Activated CD8-positive, alpha-beta memory T cell treated with anti-CD3 and anti-CD28 coated beads, Interleukin-2, amount 50 U/mL, for 24 hours (primary cell): ENCODE measurements at regions not wholly inside any gene's neighbourhood (a gene's known extent, or its start where the extent isn't known, plus 50 kb on each side); places are given as distances from the start of the nearest gene placed in this dataset.
A peak's percentile ranks its signal among the peaks of the same experiment; 100 is the strongest.
"Not testable (repeated sequence)": the region's sequence is repeated elsewhere in the genome, so short reads cannot be mapped to it uniquely, and the experiment has no call there.

ENCODE experiments used
- DNase-seq: peaks from one replicate; pipeline ENCODE4 v3.0.0-alpha.2; 2020; ENCODE audit errors: extremely low read depth

DNA sequence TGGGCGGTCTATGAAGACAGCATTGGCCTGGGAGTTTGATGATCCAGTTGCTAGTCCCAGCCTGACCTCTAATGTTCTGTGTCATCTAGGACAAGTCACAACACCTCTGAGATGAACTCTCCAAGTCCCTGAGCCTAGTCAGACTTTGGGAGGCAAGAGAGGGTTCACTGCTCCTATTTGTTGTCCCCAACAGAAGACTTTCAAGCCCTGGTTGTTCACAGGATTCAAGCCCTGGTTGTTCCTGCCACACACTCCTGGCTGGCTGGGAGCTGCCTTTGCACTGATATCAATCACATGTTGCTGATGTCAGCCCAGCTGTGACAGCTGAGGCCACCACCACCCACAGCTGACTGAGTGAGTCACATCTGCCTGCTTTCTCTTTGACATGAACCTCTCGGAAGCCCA lies 253.2 kb upstream of the RASGEF1B start:
- DNase-seq, result peak; percentile 17

DNA sequence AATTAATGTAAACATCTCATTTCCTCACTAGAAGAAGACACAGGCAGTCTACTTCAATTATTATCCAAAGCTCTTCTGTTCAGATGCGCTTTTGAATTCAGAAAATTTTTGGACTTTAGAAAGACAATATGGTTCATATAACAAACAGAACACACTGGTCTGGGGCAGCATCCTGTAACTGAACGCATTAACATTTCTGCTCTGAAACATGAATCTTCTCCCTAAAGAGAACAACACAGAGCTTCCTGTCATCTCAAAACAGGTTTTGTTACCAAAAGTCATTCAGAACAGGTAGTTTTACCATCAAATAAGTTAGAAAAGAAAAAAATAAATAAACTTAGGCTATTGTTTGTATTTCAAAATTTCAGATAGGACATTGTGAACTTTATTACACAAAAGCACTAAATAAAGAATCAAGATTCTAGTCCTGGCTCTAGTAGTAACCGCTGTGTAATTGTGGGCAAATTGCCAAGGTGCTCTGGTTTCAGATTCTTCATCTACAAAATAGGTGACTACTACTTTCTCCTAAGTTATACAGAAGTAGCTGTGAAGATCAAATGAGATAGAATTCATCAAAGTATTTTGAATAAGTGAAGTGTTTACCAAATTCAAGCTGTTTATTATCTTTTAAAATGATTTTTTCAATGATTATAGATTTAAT lies 252.3 kb upstream of the RASGEF1B start:
- no peak for DNase-seq

DNA sequence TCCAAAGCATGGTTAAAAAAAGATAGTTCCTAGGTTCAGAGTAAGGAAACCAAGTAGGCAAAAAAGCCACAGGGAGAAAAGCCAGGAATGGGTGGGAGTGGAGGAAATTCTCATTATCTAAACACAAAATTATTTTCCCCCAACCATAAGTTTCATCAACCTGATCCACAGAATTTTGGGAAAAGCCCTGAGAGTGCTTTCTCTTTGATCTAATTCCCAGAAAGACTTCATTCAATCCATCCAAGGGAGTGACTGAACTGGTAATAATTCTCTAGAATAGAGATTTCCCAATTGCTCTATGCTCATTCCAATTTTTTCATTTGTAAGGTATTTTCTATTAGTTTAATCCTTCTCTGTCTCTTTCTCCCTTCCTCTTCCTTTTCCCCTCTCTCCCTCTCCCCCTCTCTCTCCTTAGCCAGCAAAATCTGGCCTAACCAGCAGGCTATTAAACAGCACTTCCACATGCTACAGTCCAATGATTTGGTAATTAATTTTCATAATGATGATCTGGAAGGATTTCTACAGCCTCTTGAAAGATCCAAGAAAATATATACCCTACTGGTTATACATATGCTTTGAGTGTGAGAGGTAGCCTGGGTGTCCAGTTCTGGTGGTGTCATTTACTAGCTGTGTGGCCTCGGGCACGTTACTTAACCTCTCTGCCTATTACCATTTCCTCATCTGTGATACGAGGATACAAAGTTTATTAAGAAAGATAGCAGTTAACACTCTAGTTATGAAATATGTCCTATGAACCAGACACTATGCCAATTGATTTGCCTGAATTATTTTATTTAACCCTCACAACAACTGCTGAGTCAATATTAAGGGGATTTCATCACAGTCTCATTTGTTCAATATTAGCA lies 251.5 kb upstream of the RASGEF1B start:
- DNase-seq, result no peak

DNA sequence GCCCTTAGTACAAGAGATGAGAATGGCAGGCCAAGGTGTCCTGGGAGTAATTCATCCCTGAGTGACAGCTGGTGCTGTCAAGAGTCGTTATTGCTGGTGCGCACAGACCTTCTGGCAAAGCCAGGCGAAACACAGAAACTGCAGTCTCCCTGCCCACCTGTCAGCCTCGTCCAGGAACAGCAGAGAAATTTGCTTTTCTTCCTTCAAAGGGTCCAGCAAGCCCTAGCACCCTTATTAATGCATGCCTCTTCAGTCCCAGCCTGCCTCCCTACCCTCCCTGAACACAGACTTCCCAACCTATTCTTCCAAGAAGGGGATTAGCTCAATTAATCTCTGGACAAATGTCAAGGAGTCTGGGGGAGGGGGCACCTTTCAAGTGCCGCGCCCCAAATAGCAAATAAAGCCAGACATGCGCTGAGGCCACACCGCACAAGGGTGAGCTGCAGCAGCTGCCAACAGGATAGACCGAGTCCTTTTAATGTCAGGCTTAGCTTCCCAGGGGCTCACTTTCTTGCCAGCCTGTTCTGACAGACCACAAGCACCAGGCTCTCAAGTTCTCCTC lies 250.7 kb upstream of the RASGEF1B start:
- no peak for DNase-seq

DNA sequence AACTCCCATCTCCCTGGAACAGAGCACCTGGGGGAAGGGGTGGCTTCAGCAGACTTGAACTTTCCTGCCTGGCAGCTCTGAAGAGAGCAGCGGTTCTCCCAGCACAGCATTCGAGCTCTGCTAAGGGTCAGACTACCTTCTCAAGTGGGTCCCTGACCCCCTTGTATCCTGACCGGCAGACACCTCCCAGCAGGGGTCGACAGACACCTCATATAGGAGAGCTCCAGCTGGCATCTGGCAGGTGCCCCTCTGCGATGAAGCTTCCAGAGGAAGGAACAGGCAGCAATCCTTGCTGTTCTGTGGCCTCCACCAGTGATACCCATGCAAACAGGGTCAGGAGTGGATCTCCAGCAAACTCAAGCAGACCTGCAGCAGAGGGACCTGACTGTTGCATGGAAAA lies 244.1 kb upstream of the RASGEF1B start:
- no peak for DNase-seq

DNA sequence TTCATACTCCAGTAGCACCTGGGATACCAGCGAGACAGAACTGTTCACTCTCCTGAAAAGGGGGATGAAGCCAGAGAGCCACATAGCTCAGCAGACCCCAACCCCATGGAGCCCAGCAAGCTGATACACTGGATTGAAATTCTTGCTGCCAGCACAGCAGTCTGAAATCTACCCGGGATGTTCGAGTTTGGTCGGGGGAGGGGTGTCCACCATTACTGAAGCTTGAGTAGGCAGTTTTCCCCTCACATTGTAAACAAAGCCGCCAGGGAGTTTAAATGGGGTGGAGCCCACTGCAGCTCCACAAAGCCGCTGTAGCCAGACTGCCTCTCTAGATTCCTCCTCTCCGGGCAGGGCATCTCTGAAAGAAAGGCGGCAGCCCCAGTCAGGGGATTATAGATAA lies 243.7 kb upstream of the RASGEF1B start:
- DNase-seq, result not testable (repeated sequence)

DNA sequence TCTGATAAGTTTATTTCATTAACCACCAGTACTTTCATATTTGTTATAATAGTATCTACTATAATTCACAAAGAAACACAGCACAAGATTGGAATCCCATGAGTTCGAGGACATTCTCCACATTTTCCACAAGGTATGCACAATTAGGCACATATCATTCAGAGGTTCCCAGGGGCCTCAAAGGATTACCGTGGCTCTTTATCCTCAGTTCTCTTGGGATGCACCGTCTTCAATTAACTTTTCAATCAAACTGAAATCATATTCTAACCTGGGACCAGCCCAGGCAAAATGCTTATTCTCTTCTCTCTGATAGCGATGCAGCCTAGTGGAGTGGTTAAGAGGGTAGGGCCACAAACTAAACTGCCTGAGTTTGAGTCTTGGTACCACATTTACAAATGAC lies 242.6 kb upstream of the RASGEF1B start:
- DNase-seq, result no peak

DNA sequence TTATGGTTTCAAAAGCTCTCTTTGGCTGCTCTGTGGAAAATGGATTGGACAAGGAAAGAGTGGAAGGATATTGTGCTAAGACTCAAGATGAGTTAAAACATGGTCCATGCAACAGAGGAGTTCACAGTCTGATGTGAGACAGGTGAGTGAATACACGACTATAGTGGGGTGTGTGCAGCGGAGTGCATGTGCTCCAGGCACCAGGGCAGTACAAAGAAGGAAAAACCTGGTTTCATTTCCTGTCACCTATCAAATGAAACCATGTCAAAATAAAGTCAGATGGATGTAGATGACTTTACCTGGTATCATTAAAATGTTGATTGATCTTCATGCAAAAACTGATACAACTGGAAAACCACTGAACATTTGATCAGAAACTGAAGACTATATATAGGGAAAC lies 241.0 kb upstream of the RASGEF1B start:
- DNase-seq, result no peak

DNA sequence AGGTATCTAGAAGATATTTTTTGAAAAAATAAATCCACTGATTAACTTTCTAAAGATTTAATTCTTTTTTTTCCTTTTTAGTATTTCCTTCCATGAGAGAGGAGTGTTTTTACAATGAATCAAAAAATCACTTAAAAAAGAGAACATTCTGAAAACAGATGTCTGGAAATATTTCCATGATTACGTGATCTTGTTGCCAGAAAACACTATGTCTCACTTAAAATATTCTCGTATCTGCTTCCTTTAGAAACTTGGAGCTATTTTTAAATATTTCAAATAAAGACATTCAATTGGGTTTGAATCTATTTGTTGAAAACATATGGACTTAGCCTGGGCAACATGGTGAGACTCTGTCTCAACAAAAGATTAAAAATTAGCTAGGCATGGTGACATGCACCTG lies 232.8 kb upstream of the RASGEF1B start:
- no peak for DNase-seq

DNA sequence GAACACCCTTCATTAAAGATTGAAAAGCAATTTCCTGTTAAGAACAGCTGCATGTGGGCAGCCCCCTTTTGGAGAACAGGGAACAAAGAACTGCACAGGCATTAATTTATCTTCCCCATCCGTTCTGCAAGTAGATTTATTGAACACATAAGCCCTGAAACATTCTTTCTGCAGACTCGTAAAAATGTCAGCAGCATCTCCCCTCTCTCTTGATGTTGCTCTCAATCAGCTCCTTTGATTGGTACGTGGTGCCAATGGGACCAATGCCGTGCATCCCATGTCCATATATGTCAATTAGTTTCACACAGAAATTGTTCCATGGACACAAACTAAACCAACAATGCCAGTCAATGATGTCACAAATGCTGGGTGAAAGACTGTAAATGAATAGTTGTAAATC lies 228.5 kb upstream of the RASGEF1B start:
- DNase-seq, result no peak

DNA sequence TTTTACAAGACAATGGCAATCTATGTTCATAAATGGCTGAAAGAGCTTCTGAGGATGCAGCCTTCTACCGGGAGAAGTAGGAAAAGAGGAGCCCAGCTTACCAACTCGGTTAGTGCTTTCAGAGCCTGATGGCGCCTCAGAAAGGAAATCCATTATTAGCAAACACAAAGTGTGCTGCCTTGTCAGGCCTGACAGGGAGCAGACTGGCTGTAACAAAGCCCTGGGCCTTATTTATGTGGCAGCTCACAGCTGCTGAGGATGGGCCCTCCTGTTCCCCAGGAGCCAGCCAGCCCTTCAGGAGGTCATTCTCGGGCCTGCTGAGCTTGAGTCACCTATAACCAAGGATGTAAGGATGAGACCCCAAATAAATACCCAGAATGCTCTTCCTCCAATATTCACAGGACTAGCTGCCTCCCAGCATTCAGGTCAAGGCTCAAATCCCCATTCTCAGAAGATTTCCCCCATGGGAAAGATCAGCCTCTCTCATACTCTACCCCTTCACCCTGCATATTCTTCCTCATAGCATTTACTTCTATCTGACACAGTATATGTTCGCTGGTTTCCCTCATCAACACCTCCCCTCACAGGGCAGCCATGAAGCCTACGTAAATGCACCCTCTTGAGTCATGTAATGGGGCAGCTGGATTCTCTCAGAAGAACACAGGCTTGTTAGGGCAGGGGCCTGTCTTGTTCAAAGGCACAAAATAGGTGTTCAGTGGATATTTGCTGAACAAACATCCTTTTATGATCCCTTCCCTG lies 227.0 kb upstream of the RASGEF1B start:
- no peak for DNase-seq

DNA sequence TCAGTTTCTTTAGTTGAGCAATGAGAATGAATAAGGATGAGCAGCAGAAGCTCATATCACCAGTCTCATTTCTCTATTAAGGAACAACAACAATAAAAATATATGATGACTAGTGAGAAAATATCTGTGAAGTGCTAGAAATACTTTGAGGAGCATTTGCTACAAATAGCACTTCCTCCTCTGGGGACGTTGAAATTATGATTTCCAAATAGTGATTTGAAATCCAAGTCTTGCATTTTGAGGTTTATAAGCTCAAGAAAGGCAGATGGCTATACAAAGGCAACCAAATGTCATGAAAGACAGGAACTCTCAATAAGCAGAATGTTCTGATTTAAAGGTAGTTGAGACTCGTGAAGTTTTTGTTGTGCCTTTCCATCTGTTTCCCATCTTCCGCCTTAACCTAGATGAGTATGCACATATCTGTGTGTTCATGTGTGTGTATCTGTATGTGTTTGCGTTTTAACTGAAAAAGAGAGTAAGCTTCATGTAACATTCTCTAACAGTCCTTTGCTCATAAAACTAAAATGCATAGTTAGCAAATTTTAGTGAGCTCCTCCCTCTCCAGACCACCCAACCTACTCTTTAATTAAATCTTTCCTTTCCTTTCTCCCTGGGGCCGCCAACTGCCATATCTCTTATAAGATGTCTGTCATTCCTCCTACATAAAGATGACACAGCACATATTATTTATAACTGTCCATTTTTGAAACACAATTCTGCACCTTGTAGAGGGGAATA lies 222.6 kb upstream of the RASGEF1B start:
- DNase-seq, result no peak

DNA sequence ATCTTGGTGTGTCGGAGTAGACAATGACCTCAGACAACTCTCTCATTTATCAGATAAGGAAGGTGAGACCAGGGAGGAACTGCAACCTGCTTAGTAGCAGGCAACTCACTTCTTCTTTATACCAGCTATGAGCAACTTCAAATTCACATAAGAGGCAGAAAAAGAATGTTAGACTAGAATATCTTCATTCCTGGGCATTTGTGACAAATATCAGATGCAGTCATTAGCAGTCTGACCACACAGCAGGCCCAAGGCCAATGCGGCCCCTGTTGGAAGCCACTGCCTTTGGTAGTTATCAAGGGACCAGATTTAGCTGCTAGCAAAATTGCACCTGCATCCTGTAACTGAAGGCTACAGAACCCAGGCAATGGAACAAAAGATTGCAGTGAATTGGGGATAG lies 219.2 kb upstream of the RASGEF1B start:
- no peak for DNase-seq

DNA sequence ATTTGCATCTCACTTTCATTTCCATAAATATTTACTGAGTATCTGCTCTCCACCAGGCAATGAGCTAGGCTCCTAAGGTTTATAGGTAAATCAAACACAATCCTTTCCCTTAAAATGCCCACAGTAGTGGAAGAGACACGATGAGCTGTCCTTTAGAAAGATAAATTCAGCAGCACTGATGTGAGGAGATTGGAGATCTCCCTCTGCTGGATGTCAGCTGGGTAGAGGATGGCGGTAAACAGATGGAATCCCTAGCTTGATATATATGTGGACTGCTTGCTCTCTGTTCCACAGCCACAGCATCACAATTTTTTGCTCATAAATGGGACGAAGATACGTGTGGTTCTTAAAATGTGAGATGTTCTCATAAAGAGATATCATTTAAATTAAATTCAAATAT lies 216.4 kb upstream of the RASGEF1B start:
- DNase-seq, result no peak

DNA sequence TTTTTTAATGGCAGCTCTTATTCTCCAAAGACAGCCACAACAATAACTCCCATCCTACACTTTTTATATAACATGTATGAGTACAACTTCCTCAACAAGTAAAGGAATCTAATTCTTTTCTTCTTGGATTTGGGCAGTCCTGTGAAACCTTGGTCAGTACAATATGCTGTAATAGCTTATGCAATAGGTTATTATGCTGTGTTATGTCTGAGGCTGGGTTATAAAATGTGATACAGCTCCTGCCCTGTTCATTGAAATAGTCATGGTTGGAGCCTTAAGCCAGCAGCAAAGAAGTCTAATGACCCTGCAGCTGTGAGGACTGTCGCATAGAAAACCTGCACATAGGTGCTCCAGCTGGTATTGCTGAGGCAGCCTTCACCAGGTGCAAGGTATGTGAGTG lies 215.8 kb upstream of the RASGEF1B start:
- DNase-seq, result no peak

DNA sequence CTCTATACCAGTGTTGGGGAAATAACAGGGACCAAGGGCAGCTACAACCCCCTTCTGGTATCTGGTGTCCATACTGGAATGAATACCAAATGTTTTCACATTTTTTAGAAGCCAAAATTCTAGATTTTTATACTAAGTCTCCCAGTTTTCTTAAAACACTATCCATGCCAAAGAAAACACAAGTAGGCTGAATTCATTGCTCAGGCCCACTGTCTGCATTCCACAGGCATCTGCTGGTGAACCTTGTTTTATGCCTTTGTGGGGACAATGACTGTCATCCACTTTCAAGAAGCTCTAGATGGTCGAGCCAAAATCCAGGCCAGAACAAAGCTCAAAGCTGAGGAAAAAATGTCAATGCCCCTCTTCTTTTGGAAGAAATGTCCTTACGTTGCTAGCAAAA lies 213.4 kb upstream of the RASGEF1B start:
- no peak for DNase-seq

DNA sequence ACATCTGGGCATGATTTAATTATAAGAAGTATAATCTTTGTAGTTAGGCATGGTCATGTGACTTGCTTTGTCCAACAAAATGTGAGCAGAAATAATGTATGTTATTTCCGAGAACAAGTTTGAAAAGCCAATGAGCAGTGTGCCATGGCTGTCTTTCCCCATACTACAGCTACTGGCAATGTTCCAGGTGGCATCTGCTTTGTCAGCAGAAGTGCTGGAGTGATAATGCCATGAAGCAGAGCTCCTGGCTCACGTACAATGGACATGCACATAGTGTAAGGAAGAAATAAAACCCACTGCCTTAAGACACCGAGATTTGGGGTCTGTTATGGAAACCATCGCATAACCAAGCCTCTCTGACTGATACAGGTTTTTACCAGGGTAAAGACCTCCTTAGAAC lies 212.6 kb upstream of the RASGEF1B start:
- no peak for DNase-seq

DNA sequence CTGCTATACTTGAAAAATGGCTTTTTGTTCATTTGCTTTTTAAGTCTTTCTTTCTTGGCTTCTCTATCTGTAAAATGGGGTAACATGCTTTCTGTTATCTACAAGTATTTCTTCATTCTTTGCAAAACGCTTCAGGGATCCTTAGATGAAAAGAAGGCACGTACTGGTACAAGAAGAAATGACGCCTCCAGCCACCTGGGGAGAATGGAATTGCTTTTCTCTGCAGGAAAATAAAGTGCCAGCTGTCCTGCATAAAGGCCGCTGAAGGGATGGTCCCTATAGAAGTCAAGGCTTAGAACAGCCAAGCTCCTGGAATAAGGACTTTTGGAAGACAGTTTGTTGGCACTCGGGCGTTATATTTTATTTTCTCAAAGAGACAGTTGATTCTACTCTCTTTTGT lies 210.8 kb upstream of the RASGEF1B start:
- no peak for DNase-seq

DNA sequence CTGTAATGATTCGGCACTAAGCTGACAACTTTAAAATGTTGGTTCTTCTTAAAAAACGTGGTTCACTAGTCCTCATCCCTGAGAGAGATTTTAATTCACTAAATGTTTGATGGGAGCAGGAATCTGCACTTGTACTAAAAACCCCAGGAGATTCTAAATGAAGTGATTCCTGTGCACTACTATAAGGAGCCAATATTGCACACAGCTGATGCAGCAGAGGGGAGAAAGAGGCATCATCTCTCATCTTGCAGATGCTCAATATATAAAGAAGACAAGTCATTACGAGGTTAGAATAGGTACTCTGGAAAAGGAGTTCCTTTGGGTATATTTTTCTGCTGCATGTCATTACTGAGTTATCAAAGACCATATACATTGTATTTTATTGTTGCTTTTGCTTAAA lies 207.6 kb upstream of the RASGEF1B start:
- no peak for DNase-seq

DNA sequence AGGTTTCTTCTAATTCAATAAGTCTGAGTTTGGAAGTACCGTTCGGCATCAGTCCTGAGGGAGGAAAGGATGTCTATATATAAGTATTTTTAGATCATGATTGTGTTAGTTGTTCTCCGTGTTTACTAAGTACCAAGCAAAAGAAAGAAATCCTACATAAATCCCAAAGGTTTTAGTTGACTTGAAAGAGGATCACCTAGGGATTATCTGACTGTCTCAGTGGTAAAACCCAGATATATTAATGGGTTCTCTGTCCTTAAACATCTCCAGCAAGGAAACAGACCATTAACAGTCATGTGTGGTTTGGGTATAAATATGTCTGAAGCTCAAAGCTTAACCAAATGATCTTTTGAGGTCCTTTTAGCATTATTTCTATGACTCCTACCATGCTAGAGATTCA lies 207.1 kb upstream of the RASGEF1B start:
- no peak for DNase-seq

DNA sequence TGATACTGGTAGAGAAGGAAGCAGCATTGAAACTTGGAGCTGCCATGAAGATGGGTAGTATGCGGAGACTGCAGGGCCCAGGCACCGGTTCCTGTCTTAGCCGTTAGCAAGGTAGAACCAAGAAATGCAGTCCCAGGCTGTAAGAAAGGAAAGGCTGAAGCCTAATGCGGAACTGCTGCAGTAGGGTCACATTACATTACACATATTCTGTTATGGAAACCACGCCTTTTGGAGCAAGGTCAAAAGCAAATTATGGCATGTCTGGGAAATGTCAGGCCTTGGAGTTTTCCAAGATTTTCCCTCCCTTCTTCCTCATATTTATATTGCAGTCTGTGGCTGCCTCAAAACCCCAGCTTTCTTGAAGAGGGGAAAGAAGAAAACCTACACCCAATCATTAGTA lies 204.8 kb upstream of the RASGEF1B start:
- no peak for DNase-seq
